LNCAP (cell line): ENCODE measurements at regions not wholly inside any gene's neighbourhood (a gene's known extent, or its start where the extent isn't known, plus 50 kb on each side); places are given as distances from the start of the nearest gene placed in this dataset.

Source experiments
- CTCF ChIP-seq: fragments of 450-650 bp; IDR thresholded peaks from 2 replicates; pipeline ENCODE4 v1.5.1; 2017; ENCODE audit warnings: mild to moderate bottlenecking

- TF ChIP-seq CTCF = no peak
Observed at GRCh38 chr3:18189282-18190050, 235.7 kb downstream of the SATB1 start.

- TF ChIP-seq CTCF = no peak
Observed at GRCh38 chr3:18188491-18188890, 236.6 kb downstream of the SATB1 start.

GRCh38 chr3:18185624-18186023, 239.5 kb downstream of the SATB1 start:
- no peak for TF ChIP-seq CTCF

GRCh38 chr3:18179521-18179920, 245.6 kb downstream of the SATB1 start:
- no peak for TF ChIP-seq CTCF

GRCh38 chr3:18177271-18177670, 247.9 kb downstream of the SATB1 start:
- no peak for TF ChIP-seq CTCF

GRCh38 chr3:18159681-18160080, 265.5 kb downstream of the SATB1 start:
- TF ChIP-seq CTCF = no peak

- TF ChIP-seq CTCF = no peak
Observed at GRCh38 chr3:18153571-18154173, 271.5 kb downstream of the SATB1 start.
